ENCODE measurements at regions not wholly inside any gene's neighbourhood (a gene's known extent, or its start where the extent isn't known, plus 50 kb on each side); places are given as distances from the start of the nearest gene placed in this dataset.

DNA sequence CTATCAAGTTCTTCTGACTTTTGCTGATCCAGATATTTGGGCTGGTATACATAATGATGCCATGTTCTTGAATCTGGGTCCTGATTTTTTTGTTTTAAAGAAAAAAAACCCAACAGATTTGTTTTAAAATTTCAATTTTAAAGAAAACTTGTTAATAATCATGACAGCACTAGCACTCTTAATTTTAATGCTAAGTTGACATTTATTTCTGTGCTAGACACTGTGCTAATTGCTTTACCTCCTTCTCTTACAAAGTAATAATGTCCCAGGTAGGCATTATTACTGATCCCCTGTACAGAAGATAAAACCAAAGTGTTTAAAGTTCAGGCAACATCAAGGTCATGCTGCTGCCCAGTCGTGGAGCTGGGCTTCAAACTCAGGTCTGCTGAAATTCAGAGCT lies 101.9 kb downstream of the ZNF608 start:
- DNase-seq: no peak

DNA sequence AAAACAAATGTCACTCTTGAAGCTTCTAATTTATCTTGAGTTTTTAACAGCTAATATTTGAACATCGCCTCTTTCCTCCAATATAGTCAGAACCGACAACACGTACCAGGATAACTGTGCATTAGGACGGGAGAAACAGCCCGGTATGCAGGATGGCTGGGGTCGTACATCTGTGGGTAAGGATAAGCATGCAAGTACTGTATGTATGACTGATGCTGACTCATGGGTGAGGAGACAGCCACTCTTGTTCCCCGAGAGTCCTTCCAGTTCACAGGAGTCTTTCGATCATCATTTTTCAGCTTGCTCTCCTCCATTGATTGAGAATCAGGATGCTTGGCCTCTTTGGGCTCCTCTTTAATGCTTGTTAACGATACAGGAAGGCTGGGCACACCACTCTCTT lies 102.3 kb downstream of the ZNF608 start:
- DNase-seq: no peak

DNA sequence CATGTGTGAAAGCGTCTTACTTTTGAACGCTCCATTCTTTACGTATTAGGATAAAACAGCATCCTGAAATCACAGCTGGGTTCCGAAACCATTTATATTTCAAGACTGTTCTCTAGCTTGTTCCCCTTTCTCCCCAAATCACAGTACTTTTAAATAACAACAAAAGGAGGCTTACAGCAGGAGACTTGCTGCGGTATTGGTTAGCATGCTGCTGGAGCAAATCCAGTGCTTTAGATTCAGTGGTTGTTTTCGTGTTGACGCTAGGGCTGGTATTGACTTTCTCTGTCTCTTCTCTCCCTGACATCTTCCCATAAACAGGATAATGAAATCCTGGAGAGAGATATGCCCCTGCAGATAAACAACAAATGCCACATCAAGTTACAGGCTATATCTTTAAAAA lies 103.1 kb downstream of the ZNF608 start:
- no peak for DNase-seq

DNA sequence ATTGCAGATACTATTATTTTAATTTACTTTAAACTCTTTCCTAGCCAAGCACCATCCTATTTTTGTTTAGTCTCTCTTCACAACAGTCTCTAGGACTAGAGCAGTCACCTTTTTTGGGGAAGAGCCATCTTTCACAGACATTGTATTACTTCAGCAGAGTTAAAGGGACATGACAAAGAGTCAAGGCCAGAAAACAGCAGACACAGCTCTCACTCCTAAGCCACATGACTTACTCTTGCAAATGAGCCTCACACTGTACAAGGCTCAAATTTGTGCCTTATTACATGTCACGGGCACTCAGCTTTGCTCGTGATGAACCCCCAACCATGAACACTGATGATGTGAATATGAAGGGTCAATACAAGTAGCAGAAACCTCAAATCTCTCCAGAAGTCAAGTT lies 104.3 kb downstream of the ZNF608 start:
- DNase-seq: no peak

DNA sequence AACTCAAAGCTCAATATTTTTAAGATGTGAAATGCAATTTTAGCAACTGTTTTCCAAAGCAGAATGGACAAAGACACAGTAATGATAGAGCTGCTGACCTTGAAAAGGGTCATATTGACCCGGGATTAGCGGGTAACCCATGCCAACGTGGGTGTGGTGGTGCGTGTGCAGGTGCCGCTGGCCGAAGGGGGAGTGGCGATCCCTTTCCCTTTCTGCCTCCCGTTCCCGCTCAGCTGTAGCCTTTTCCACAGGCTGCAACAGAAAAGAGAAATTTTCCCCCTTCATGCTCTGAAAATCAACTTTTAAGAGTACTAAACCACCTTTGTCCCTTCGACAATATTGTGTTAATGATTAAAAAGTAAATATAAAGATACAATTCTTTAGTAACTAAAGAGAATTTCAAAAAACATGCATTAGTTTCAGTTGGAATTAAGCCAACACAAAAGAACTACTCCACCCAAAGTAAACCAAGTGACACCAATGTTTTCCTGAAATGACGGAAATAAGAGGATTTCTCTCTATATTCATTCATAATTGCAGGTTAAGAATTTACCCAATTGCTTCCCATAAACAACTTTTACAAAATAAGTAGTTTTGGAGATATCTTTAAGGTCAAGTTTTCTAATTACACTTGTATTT lies 105.2 kb downstream of the ZNF608 start:
- DNase-seq: no peak

DNA sequence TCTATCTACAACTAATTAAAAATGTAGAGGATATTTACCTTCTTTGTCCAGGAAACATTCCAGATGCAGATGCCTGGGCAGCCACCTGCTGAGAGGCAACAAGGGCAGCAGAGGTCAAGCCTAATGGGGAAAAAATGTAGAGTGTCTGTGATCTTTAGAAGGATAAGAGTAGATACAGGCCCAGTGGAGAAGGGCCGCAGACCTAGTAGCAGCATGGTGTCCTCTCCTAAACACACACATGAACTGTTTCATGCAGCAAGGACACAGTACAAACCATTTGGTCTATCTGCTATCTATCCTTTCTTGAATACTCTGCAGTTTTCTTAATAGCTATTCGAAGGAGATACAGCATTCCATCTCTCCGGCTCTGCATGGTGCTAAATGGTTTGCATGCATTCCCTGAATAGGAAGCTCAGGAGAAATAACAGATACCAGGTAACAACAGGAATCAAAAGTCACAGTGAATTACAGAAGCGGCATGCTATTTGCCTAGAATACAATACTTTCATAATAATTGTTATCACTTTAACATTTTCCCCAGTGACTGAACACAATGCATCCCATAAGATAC lies 107.3 kb downstream of the ZNF608 start:
- DNase-seq: no peak

DNA sequence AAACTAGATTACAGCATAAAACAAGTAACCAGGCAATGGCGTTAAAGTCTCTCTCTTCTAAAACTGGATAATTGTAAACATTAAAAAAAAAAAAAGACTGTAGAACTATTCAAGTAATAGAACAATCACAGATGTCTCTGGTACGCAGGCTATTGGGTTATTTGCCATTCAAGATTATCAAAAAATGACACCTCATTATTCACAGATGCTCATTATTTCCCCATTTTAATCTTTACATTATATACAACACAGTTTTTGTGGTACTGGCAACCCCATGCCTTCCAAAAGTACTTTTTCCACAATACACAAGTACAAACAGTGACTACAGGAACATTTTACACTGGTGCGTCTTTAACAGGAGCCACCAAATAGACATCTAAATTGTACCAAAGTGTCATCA lies 109.4 kb downstream of the ZNF608 start:
- no peak for DNase-seq

DNA sequence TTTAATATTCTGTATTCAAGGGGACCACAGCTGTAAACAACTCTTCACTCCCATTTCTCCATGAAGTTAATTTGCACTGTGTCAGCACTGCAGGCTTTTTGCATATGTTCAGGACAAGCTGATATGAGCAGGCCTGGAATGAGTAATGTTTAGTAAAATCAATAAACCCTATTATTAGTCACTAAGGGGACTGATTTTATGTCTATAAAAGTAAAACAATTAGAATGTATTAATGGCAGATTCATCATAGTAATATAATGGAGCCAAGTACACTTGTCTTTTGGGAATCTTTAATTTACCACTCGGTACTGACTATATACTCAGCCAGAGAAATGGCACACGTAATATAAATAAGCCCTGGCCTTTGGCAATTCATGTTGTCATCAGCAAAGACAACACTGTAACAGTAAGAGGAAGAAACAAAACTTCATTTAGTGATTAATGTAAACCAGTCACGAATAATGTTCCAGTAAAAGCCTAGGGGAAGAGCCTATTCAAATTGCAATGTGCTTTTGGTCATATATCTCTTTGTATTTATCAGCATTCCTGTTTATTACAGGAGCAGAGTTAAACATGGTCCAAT lies 111.6 kb downstream of the ZNF608 start:
- DNase-seq: no peak

DNA sequence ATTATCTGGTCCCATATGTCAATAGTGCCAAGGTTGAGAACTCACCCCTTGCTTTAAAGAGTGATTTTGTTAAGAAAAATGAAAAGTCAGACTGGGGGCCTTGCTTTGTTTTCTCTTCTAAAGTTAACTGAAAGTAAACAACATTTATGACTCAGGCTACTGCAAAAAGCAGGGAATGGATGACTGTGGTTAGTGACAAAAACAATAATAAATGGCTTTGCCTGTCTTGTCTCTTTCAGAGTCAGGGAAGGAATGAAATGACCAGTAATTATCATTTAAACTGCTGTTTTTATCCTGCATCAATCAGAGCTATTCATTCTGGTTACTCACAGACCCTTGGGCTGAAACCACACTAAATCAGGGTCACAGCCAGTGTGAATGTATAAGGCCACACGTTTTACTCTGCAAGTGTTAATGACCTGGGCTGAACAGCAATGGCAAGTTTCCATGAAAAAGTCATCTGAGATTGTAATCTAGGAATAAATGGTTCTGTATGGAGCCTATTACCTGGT lies 112.2 kb downstream of the ZNF608 start:
- DNase-seq: no peak

DNA sequence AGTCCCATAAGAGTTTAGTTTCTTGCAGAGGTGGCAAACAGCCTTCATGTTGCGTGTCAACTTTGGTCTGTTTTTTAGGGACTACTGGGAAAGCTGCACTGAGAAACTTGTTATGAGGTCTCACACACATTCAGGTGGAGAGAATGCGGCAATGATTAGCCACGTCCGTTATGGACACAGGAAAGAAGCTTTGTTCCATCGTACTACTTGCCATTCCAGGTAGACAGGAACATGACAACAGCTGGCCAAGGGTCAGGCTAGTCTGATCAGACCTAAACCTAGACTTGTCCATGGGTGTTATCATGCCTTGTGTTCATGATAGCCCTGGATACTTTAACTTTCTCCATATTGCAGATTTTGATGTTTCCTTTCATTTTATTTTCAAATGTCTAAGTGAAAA lies 113.2 kb downstream of the ZNF608 start:
- DNase-seq: no peak

DNA sequence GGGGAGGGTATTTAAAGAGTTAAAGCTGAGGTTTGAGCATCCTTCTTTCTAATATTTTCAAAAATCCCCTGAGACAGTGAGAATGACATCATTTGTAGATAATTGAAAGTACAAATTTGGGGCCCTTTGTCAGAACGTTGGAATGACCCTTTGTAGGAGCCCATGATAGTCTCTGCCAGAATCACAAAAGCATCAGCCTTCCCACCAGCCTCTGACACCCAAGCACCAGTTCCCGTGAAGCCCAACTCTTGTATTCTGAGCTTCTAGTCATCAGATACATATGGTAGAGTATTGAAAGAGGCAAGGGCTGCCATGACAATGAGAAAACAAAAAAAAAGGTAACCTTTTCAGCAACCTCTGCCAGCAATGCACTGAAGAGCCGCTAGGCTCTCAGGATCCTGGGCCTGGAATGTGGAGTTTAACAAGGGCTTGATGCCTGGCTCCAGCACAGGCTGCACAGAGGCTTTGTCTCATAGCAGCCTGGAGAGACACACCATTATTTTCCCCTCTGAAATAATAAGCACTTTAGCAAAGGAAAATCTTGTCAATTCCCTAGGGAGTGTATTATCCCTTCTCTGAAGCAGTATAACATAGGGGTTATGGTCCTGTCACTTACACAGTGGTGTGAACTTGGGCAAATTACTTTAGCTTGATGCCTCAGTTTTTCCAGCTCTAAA lies 114.4 kb downstream of the ZNF608 start:
- DNase-seq: no peak

DNA sequence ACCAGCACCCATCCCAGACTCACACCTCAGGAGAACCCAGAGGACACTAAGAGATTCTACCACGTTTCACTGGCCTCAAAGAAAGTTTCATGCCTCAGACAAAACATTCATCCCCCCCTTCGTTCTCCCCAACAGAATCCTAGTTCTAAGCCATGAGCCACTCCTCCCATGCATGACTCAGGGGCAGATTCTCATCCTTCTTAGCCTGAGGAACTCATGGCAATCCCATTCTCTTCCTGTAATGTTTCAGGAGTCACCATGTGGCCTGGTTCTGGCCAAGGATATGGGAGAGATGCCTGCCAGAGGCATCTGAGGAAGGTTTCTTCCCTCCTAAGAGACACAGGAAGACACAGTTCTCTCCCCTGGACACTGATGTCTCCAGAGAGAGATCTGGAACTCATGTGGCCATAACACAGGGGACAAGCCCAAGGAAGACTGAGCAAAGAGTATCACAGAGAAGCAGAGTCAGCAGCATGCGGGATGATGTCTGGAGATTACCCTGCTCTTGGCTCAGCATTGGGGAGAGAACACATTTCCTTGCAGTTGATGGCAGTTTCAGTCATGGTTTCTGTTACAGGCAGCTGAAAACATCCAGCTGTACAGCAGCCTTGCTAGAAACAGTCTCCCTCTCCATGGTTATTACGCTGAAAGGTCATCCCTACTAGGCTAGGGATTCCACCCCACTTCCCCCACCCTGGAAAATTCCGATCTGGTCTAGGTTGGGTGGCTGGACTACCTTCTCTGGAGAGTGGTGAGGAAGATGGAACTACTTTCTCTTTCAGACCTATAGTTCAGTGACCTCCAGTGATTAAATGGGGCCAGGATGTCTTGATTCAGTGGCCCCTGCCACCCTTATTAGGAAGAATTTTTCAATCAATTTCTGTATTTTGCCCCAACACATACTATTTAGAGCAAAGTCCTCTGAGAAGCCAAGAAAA lies 115.4 kb downstream of the ZNF608 start:
- DNase-seq: no peak

DNA sequence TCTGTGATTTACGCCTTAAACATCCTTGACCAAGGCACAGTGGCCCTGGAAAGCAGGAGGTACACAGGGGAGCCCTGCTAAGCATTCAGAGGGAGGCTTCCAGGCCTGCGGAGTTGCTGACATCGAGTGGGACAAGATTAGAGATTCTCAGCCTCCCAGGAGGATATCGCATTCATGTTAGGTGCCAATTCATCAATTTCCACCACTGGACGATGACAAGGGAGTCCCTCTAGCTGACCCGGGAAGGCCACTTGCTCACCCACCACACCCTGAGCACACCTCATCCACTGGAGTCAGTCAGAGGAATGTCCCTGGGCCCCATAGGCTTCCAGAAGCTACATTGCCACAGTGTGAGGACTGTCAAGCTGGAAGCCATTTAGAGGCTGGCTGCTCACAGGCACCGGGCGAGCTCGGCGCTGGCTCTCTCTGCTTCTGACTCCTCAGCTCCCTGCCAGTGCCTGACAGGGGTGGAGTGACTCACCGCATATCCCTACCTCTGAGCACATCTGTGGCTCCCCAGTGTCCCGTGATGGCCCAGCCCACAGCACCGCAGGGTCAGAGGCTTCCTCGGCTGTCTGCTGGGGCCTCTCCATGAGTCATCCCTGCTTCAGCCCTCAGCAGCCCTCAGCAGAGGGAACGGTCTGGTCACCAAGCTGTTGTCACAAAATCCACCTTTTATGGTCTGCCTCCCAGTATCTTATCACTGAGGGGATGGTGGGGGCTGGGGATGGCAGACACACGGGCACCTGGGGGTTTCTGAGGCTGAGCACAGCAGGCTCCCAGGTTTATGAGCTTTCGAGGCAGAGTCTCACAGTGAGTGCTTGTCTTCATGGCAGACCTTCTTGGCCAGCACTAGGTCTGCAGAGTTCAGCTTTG lies 117.5 kb downstream of the ZNF608 start:
- peak; percentile 89 for DNase-seq

DNA sequence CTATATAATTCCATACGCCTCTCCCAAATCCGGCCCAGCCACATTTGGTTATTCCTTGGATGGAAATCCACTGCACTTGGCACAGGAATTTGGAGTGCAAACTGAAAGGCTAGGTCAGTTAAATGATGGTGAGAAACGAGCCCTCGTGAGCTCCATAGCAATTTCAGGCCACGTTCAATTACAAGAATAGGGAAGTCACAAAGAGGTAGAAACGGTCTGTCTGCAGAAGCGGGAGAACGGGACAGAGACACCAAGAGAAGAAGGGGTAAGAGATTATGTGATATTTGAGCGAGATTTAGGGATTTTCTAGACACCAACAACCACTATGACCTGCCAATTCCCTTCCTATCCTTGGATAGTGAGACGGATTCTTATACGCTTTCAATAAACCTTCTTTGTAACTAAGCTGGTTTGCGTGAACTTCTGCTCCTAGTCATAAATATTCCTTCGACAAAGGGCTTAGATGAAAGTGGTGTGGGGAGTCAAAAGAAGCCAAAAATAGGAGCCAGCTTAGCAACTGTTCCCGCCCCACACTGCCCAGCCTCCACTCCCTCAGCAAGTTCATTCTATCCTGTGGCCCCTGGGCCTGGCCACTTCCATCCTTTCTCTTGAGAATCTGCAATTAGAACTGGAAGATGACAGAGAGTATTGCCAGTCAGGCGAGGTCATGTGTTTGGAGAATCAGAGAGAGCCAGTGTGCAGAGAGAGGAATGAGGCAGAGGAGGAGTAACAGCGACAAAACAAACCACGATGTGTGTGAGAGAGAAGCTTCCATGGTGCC lies 118.4 kb downstream of the ZNF608 start:
- no peak for DNase-seq

DNA sequence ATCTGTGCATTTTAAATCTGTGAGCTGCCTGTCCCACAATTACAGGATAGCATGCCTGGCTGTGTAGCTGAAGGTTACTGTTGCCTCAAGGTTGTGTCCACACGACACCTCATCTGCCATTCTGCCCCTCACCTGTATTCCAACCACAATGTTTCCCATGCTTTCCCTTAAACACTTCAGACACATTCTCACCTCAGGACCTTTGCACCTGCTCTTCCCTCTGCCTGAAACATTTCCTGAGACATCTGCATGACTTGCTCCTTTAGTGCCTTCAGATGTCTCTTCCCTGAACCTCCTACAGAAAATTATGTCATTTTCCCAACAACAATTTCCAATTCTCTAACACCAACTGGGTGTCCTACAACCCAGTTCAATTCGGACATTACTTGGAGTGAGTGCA lies 120.4 kb downstream of the ZNF608 start:
- no peak for DNase-seq

DNA sequence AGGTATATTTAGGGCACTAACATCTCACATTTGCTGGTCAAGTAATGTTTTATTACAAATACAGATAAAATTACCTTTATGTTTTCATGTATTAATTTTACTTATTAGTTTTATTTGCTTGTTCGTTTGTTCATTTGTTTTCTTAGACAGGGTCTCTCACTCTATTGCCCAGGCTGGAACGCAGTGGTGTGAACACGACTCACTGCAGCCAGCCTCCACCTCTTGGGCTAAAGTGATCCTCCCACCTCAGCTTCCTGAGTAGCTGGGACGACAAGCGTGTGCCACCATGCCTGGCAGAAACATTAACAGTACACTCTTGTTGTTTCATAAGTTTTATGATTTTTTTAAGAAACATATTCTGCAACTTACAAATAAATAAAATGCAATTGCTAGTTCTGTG lies 123.2 kb downstream of the ZNF608 start:
- DNase-seq: no peak

DNA sequence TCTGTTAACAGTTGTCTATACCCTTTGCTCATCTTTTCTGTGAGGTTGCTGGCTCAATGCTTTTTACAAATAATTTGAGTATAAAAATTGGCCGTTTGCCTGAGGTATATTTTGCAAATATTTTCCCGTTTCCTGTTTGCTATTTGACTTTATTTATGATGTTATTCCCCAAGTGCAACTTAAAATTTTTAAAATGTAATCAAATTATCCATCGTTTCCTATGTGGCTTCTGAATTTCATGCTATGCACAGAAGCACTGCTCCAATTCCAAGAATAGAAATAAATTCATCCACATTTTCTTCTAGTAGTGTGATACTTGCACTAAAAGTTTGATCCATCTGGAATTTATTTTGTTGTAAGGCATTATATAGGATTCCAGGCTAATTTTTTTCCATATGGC lies 123.6 kb downstream of the ZNF608 start:
- no peak for DNase-seq

DNA sequence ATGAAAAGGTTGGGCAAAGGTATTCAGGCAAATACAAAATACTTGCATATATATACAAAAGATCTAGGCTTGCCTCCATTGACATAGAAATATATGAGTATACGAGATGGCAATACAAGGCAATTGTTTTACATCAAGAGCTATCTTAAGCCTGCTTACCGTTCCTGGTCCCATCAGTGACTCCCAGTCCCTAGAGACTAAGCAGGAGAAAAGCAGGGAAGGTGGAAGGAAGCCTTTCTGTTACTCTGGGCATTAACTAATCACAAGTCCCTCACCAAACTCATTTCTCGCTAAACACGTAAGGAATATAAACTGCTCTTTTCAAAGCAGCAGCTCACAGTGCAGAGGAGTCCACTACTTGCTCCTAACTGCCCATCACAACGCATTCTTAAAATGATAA lies 125.2 kb downstream of the ZNF608 start:
- no peak for DNase-seq

DNA sequence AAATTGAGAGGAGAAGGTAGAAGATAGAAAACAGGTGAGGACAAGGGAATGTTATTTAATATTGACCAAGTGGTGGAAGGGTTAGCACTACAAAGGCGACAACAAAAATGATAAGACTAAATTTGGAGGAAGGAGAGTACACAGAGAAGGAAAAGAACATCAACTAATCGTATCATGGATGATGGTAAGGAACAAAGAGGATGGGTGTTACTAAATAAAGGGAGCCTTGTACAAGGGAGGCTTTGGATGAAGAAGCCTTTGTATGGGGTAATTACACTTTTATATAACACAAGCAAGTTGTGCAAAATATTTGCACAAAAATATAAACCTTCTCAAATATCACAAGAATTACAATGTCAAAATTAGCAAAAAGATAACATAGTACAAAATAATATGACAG lies 125.7 kb downstream of the ZNF608 start:
- no peak for DNase-seq

DNA sequence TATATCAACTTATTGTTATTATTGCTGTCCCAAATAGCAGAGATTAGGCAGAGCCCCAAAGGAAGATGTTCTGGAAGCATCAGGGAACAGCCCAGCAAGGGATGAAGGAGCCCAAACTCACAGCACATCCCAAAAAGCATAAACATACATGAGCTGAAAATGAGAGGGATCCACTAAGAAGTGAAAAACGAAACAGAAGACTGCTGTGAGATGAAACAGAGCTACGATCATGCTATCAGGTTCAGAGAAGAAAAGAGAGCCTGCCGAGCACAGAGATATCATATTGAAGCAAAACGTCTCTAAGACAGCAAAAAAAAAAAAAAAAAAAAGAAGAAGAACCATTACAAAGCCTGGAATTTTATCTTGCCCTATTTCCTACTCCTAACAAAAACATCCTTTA lies 127.3 kb downstream of the ZNF608 start:
- DNase-seq: no peak

DNA sequence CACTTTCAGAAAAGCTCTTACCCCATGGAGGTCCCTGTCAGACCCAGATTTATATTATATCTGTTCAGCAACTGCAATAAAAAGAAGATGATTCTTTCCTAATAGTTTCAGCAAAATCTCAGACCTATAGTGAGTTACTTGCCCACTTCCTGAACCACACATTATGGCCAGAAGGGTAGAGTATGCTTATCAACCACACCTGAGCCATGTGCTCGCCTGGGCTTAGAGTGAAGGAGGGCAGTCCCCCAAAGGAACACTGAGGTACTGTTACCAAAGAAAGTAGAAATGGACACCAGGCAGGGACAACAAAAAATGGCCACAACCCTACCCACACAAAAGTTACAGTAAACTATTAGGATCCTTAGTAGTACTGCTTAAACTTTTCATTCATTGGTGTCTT lies 128.7 kb downstream of the ZNF608 start:
- no peak for DNase-seq
